K562 (cell line): ENCODE measurements at regions not wholly inside any gene's neighbourhood (a gene's known extent, or its start where the extent isn't known, plus 50 kb on each side); places are given as distances from the start of the nearest gene placed in this dataset.

Experiments
- ATAC-seq: fragments of 200-7000 bp; cut with Tn5 transposase; 3 replicates; pipeline ENCODE4 v1.9.1; 2020; ENCODE audit warnings: moderate library complexity
- BruUV-seq: library from RNA; stranded (reverse); fragments of 400-500 nt; replicated peaks from 2 replicates; lab custom pipeline; 2021; lab: Mats Ljungman, UMichigan
- CTCF ChIA-PET: fragments of 300-600 bp; formaldehyde crosslinking; extraction: SDS; loops from one replicate; lab custom pipeline; 2021; ENCODE audit warnings: low intra/inter-chr PET ratio; lab: Yijun Ruan, JAX
- POLR2A ChIA-PET: fragments of 300-600, 350-650 bp; sonication (Branson Sonifier 250); formaldehyde crosslinking; extraction: SDS; loops from one replicate; lab custom pipeline; 2021; ENCODE audit warnings: antibody characterized with exemption, inconsistent platforms; lab: Yijun Ruan, JAX
- DNase-seq, 4 experiments: peaks; one replicate each; pipeline versions ENCODE4 v3.0.0 to v3.0.0-alpha.2; 2011 to 2018; ENCODE audit warnings: low spot score in 3 of 4, mixed read lengths in 3 of 4; ENCODE audit errors: extremely low read depth in 1 of 4
- FAIRE-seq: peaks from 2 replicates; lab custom pipeline; 2011; peaks lifted over from hg19 to GRCh38; lab: Jason Lieb, UNC
- H2AFZ ChIP-seq: 2 replicates; pipeline ENCODE4 v1.6.0; 2011; ENCODE audit warnings: low read depth, low read length, control low read depth, inconsistent platforms
- H3K27ac ChIP-seq: fragments of 200-600 bp; 3 replicates; pipeline ENCODE4 v1.8.0; 2011; ENCODE audit warnings: low read depth, mild to moderate bottlenecking, control low read depth, inconsistent platforms, low read length, moderate library complexity, mixed read lengths; ENCODE audit errors: extremely low read depth
- H3K27me3 ChIP-seq, 2 experiments: fragments of 300-600 bp in 1 of 2; 2 replicates in 1 of 2; 3 replicates in 1 of 2; pipeline versions ENCODE4 v1.6.0 to v1.8.0; 2011; ENCODE audit warnings: inconsistent platforms in 2 of 2, low read length in 2 of 2, mild to moderate bottlenecking in 1 of 2, mixed read lengths in 1 of 2, moderate library complexity in 1 of 2; ENCODE audit not compliant: control insufficient read depth in 2 of 2, insufficient read depth in 2 of 2
- H3K36me3 ChIP-seq: fragments of 300-600 bp; 3 replicates; pipeline ENCODE4 v1.8.0; 2011; ENCODE audit warnings: mild to moderate bottlenecking, low read length, inconsistent platforms; ENCODE audit not compliant: control insufficient read depth, insufficient read depth
- H3K4me1 ChIP-seq, 2 experiments: fragments of 200-600 bp in 1 of 2; replicated peaks in 1 of 2; 2 replicates in 1 of 2; 3 replicates in 1 of 2; pipeline versions ENCODE4 v1.5.1 to v1.8.0; 2011; ENCODE audit warnings: inconsistent platforms in 2 of 2, low read length in 2 of 2, mild to moderate bottlenecking in 1 of 2, mixed read lengths in 1 of 2, moderate library complexity in 1 of 2; ENCODE audit not compliant: control insufficient read depth in 2 of 2, insufficient read depth in 2 of 2
- H3K4me2 ChIP-seq: 2 replicates; pipeline ENCODE4 v1.6.1; 2011; ENCODE audit warnings: low read length, control low read depth, inconsistent platforms, mixed read lengths; ENCODE audit not compliant: insufficient read depth
- H3K4me3 ChIP-seq: fragments of 200-600 bp; sonication (generic), shearing (Covaris generic); 2 replicates; pipeline ENCODE4 v1.5.1; 2016; ENCODE audit warnings: control low read depth, inconsistent platforms
- H3K79me2 ChIP-seq: fragments of 200-600 bp; 3 replicates; pipeline ENCODE4 v1.8.0; 2011; ENCODE audit warnings: low read length, inconsistent platforms; ENCODE audit not compliant: control insufficient read depth, insufficient read depth
- H3K9ac ChIP-seq, 2 experiments: 2 replicates each; pipeline versions ENCODE4 v1.6.0 to v1.6.1; 2011; ENCODE audit warnings: low read depth in 2 of 2, low read length in 2 of 2, control low read depth in 1 of 2, inconsistent platforms in 1 of 2, mild to moderate bottlenecking in 1 of 2, mixed read lengths in 1 of 2; ENCODE audit not compliant: insufficient read depth in 1 of 2
- H3K9me1 ChIP-seq: one replicate; pipeline ENCODE4 v1.6.0; 2011; ENCODE audit warnings: inconsistent platforms, mild to moderate bottlenecking, low read length, moderate library complexity; ENCODE audit not compliant: control insufficient read depth, insufficient read depth
- H3K9me3 ChIP-seq: replicated peaks from 2 replicates; pipeline ENCODE4 v1.5.1; 2011; ENCODE audit warnings: low read depth, low read length, inconsistent platforms; ENCODE audit not compliant: control insufficient read depth, insufficient read depth
- H4K20me1 ChIP-seq: replicated peaks from 2 replicates; pipeline ENCODE4 v1.6.1; 2011; ENCODE audit warnings: low read length, inconsistent platforms, mixed read lengths; ENCODE audit not compliant: control insufficient read depth, insufficient read depth
- BRF2 ChIP-seq: IDR thresholded peaks from 3 replicates; pipeline ENCODE4 v1.6.1; 2011; ENCODE audit warnings: borderline replicate concordance, mild to moderate bottlenecking; ENCODE audit not compliant: insufficient read length, insufficient read depth
- FOS ChIP-seq: IDR thresholded peaks from 3 replicates; pipeline ENCODE4 v1.6.1; 2011; ENCODE audit not compliant: insufficient read length; ENCODE audit errors: extremely low read depth
- IRF9 ChIP-seq: fragments of 450-650 bp; IDR thresholded peaks from 2 replicates; pipeline ENCODE4 v1.6.1; 2016; ENCODE audit warnings: missing biosample characterization, missing genetic modification characterization
- POLR2A ChIP-seq: fragments of 450-650 bp; conservative IDR thresholded peaks from 2 replicates; pipeline ENCODE4 v1.6.1; 2016
- POLR2B ChIP-seq: fragments of 450-650 bp; IDR thresholded peaks from 2 replicates; pipeline ENCODE4 v1.6.1; 2018; ENCODE audit warnings: low read depth; ENCODE audit not compliant: partially characterized antibody
- WGBS: fragments of 100-300 bp; shearing (Covaris generic); methylation state at CpG from one replicate; pipeline ENCODE4 v1.1.6; 2016; ENCODE audit warnings: low coverage, mixed read lengths; ENCODE audit not compliant: insufficient coverage; ENCODE audit errors: missing lambda C conversion rate; 5-methylcytosine and 5-hydroxymethylcytosine counted together
- in situ Hi-C: fragments of 300-500 bp; cut with MboI; formaldehyde crosslinking; loops from 4 replicates; pipeline ENCODE4 v1.15.0; 2018; ENCODE audit warnings: inconsistent platforms, mixed read lengths
- intact Hi-C: fragments of 100-400 bp; cut with micrococcal nuclease; formaldehyde crosslinking; loops from 2 replicates; pipeline ENCODE4 v1.14.2; 2022
- TF ChIP-seq, protein P1 (sequence below): sonication (generic); formaldehyde crosslinking; IDR thresholded peaks from 2 replicates; pipeline ENCODE4 v1.8.0; 2022; ENCODE audit warnings: missing genetic modification reagents, mild to moderate bottlenecking, borderline replicate concordance

GRCh38 chr3:34200576-34200975 is 402.1 kb downstream of the PDCD6IP start:
- no peaks in the 10 kb centered on the region for H3K36me3 ChIP-seq
- no peak overlapping the region for H3K4me2 ChIP-seq
- TF ChIP-seq POLR2B, result no peak
- no peak for TF ChIP-seq BRF2
- no peak for TF ChIP-seq IRF9 (tag)
- TF ChIP-seq, protein P1, sequence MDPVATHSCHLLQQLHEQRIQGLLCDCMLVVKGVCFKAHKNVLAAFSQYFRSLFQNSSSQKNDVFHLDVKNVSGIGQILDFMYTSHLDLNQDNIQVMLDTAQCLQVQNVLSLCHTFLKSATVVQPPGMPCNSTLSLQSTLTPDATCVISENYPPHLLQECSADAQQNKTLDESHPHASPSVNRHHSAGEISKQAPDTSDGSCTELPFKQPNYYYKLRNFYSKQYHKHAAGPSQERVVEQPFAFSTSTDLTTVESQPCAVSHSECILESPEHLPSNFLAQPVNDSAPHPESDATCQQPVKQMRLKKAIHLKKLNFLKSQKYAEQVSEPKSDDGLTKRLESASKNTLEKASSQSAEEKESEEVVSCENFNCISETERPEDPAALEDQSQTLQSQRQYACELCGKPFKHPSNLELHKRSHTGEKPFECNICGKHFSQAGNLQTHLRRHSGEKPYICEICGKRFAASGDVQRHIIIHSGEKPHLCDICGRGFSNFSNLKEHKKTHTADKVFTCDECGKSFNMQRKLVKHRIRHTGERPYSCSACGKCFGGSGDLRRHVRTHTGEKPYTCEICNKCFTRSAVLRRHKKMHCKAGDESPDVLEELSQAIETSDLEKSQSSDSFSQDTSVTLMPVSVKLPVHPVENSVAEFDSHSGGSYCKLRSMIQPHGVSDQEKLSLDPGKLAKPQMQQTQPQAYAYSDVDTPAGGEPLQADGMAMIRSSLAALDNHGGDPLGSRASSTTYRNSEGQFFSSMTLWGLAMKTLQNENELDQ (CRISPR knock-in tag), result no peak
- no peak for TF ChIP-seq FOS
- TF ChIP-seq POLR2A, result no peak
- DNase-seq (no peak), FAIRE-seq (no peak), ATAC-seq (no peak)
- in situ Hi-C loops, result no loop called here
- ChIA-PET CTCF (no interaction called here), POLR2A (interaction anchor here (1.0 kb wide), 1 partner anchor 8 kb away, joined by 4 read pairs; no protein-coding TSS in a partner anchor)
- H3K9ac ChIP-seq, result no peak overlapping the region
- BruUV-seq, result no TSS peak
- H3K4me3 ChIP-seq, result no peak overlapping the region
- no peaks in the 10 kb centered on the region for H3K4me1 ChIP-seq
- no peaks in the 10 kb centered on the region for H4K20me1 ChIP-seq
- no peaks in the 10 kb centered on the region for H3K9me3 ChIP-seq
- 0% methylated on average over 1 of the region's 1 CpG for WGBS
- H3K27ac ChIP-seq, result no peak overlapping the region
- H3K27me3 ChIP-seq, result no peaks in the 10 kb centered on the region
- no peaks in the 10 kb centered on the region for H3K79me2 ChIP-seq
- no peaks in the 10 kb centered on the region for H3K9me1 ChIP-seq
- no peak overlapping the region for H2AFZ ChIP-seq
- intact Hi-C loops, result no loop called here
